Fibroblast of lung (primary cell): ENCODE measurements at regions not wholly inside any gene's neighbourhood (a gene's known extent, or its start where the extent isn't known, plus 50 kb on each side); places are given as distances from the start of the nearest gene placed in this dataset.

Experiments used
- EZH2 ChIP-seq: IDR thresholded peaks from 2 replicates; pipeline ENCODE4 v1.5.1; 2012; ENCODE audit warnings: low read length, control low read depth, mild to moderate bottlenecking; ENCODE audit errors: missing control alignments
- TF ChIP-seq, protein P1 (sequence below), 2 donors: IDR thresholded peaks in 1 of 2; conservative IDR thresholded peaks in 1 of 2; 1 replicate in 1 of 2; 2 replicates in 1 of 2; pipeline ENCODE4 v1.5.1; 2011 to 2012; ENCODE audit warnings: low read length in 2 of 2, control low read depth in 1 of 2, inconsistent platforms in 1 of 2, low read depth in 1 of 2, mild to moderate bottlenecking in 1 of 2

DNA sequence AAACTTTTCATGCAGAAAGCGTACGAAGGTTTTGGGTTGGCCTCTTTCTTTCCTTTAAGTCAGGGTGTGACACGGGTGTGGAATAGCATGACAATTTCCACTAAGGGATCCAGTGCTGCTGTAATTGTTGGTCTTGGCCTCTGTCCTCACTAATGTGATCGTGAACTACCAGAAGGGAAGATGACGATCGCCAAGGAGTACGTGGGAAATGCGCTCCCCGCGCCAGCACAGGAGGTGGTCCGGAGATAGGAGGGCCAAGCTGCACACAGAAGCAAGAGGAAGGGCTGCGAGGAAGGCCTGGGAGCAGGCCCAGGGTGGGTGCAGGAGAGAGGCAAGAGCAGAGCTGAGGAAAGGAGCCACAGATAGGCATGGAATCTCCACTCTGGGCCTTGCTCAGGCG lies 79.7 kb upstream of the PODXL start:
- TF ChIP-seq EZH2: no peak
- TF ChIP-seq, protein P1, sequence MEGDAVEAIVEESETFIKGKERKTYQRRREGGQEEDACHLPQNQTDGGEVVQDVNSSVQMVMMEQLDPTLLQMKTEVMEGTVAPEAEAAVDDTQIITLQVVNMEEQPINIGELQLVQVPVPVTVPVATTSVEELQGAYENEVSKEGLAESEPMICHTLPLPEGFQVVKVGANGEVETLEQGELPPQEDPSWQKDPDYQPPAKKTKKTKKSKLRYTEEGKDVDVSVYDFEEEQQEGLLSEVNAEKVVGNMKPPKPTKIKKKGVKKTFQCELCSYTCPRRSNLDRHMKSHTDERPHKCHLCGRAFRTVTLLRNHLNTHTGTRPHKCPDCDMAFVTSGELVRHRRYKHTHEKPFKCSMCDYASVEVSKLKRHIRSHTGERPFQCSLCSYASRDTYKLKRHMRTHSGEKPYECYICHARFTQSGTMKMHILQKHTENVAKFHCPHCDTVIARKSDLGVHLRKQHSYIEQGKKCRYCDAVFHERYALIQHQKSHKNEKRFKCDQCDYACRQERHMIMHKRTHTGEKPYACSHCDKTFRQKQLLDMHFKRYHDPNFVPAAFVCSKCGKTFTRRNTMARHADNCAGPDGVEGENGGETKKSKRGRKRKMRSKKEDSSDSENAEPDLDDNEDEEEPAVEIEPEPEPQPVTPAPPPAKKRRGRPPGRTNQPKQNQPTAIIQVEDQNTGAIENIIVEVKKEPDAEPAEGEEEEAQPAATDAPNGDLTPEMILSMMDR (conservative IDR thresholded peaks at IDR 0.05 in 1 of 2, IDR thresholded peaks at IDR 0.05 in 1 of 2; ENCODE audit: low read depth in 1 of 2, low read length in 2 of 2): no peak
